Testis (tissue), 2 donors: ENCODE measurements at regions not wholly inside any gene's neighbourhood (a gene's known extent, or its start where the extent isn't known, plus 50 kb on each side); places are given as distances from the start of the nearest gene placed in this dataset.

Experiments
- CTCF ChIP-seq, 3 experiments: fragments of 450-650 bp in 2 of 3; fragments of 200-600 bp in 1 of 3; sonication (generic) in 1 of 3; IDR thresholded peaks; one replicate each; pipeline ENCODE4 v1.5.1; 2016 to 2019; ENCODE audit warnings: antibody characterized with exemption in 3 of 3, mild to moderate bottlenecking in 2 of 3, moderate library complexity in 1 of 3
- POLR2A ChIP-seq: fragments of 450-650 bp; IDR thresholded peaks from one replicate; pipeline ENCODE4 v1.6.1; 2017; ENCODE audit warnings: antibody characterized with exemption, mild to moderate bottlenecking, moderate library complexity

- TF ChIP-seq CTCF (IDR thresholded peaks at IDR 0.05) (no peak), POLR2A (no peak)
These were observed 296.7 kb downstream of the METTL4 start for GRCh38 chr18:2274613-2275012.
